GM12878 (cell line): ENCODE measurements at regions not wholly inside any gene's neighbourhood (a gene's known extent, or its start where the extent isn't known, plus 50 kb on each side); places are given as distances from the start of the nearest gene placed in this dataset.

Source experiments
- CBX3 ChIP-seq: fragments of 200-600 bp; sonication (generic); IDR thresholded peaks from 2 replicates; pipeline ENCODE4 v1.6.1; 2016; ENCODE audit warnings: low read depth, borderline replicate concordance
- RFX5 ChIP-seq: IDR thresholded peaks from 2 replicates; pipeline ENCODE4 v1.6.1; 2011; ENCODE audit warnings: low read depth, low read length, improper control_type of control experiment
- STAT3 ChIP-seq: IDR thresholded peaks from 2 replicates; pipeline ENCODE4 v1.6.1; 2011; ENCODE audit warnings: low read depth, low read length, improper control_type of control experiment

DNA sequence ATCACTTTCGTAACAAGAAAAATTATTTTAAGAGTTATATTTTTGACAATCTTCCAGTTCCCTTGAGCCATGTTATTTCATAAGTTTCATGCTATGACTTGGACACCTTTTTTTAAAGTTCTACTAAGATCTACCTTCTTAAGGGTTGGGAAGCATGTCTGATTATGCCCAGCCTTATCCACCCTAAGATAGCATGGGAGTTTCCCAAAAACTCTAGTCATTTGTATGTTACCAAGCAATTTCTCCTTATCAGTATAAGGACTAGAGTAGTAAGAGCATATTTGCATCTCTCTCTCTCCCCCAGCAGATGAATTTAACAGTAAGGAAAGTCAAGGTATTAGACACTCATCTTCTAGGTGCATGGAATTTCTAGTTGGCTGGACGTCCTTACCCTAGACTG lies 85.1 kb upstream of the NTRK3 start:
- TF ChIP-seq STAT3 (no peak), RFX5 (no peak), CBX3 (no peak)
